ENCODE measurements at regions not wholly inside any gene's neighbourhood (a gene's known extent, or its start where the extent isn't known, plus 50 kb on each side); places are given as distances from the start of the nearest gene placed in this dataset.

DNA sequence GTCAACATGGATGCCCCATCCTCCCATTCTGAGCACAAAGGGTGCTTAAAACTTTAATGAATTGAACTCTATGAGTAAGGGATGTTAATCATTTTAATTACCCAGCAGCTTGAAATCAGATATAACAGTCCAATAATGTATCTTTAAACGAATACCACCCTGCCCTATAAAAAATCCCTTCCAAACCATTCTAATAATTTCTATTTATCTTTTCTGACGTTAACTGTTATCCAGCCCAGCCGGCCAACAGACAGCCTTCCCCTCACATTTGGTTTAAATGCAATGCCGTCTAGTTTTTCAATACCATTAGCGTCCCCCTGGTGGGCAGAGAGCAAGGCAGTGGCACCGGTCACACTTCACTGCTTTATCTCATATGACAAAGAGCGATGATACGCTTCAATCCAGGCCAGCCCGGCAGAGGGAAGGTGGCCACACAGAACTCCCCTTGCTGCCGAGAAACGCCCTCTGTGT, 402.2 kb upstream of the ZNF507 start:
- no peak overlapping the region for H3K27ac ChIP-seq (replicated peaks in 1 of 4)
- H3K36me3 ChIP-seq, result no peaks in the 10 kb centered on the region
- 64% methylated on average over 11 of the region's 11 CpGs for WGBS
- DNase-seq (ENCODE audit: extremely low spot score), result peak; percentile 81
- intact Hi-C loops (cut with DNase I), result no loop called here
- no peak overlapping the region for H3K4me3 ChIP-seq
- peaks cover 0 to 9% (median 0%) of the 10 kb centered on the region in 4 donors for H3K4me1 ChIP-seq
- no peaks in the 10 kb centered on the region for H3K9me3 ChIP-seq
- H3K27me3 ChIP-seq, result no peaks in the 10 kb centered on the region
- TF ChIP-seq EP300 (IDR thresholded peaks at IDR 0.05) (no peak), POLR2AphosphoS5 (IDR thresholded peaks at IDR 0.05) (no peak), CTCF (IDR thresholded peaks at IDR 0.05) (no peak), POLR2A (IDR thresholded peaks at IDR 0.05; ENCODE audit: low read depth) (no peak)

DNA sequence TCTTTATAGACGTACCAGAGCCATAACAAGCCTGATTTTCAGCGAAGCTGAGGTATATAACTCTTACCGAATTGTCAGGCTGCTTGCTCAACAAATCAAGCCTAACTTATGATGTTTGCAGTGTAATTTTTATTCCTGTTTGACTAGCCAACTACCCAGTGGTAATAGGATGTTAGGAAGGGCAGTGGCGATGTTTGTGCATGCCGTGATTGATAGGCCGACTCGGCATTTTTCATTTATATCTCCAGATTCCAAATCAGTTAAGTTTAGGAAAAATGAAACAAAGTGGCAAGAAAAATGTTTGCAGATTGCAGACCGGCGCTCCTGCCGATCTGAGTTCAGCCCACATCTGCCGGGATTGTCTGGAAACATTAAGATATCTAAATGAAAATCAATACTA, 401.6 kb upstream of the ZNF507 start:
- WGBS, result 83% methylated on average over 11 of the region's 11 CpGs
- intact Hi-C loops (cut with DNase I), result no loop called here
- no peak overlapping the region for H3K27ac ChIP-seq (replicated peaks in 1 of 4)
- peaks cover 0 to 9% (median 0%) of the 10 kb centered on the region in 4 donors for H3K4me1 ChIP-seq
- no peaks in the 10 kb centered on the region for H3K36me3 ChIP-seq
- H3K27me3 ChIP-seq, result no peaks in the 10 kb centered on the region
- H3K9me3 ChIP-seq, result no peaks in the 10 kb centered on the region
- H3K4me3 ChIP-seq, result no peak overlapping the region
- DNase-seq (ENCODE audit: extremely low spot score), result peak; percentile 72
- no peak for TF ChIP-seq POLR2AphosphoS5 (IDR thresholded peaks at IDR 0.05)
- TF ChIP-seq CTCF (IDR thresholded peaks at IDR 0.05), result no peak
- TF ChIP-seq EP300 (IDR thresholded peaks at IDR 0.05), result no peak
- TF ChIP-seq POLR2A (IDR thresholded peaks at IDR 0.05; ENCODE audit: low read depth), result no peak

- intact Hi-C loops (cut with DNase I), result no loop called here
- TF ChIP-seq POLR2A (IDR thresholded peaks at IDR 0.05; ENCODE audit: low read depth) (no peak), EP300 (IDR thresholded peaks at IDR 0.05) (no peak), CTCF (IDR thresholded peaks at IDR 0.05) (no peak), POLR2AphosphoS5 (IDR thresholded peaks at IDR 0.05) (no peak)
- Histone ChIP-seq H3K27me3 (no peaks in the 10 kb centered on the region), H3K27ac (replicated peaks in 1 of 4) (no peak overlapping the region), H3K4me1 (peaks cover 0 to 9% (median 0%) of the 10 kb centered on the region in 4 donors), H3K36me3 (no peaks in the 10 kb centered on the region), H3K4me3 (no peak overlapping the region), H3K9me3 (no peaks in the 10 kb centered on the region)
- 94% methylated on average over 3 of the region's 3 CpGs for WGBS
- peak; percentile 64 for DNase-seq (ENCODE audit: extremely low spot score)
Observed at GRCh38 chr19:31944326-31944725, 401.1 kb upstream of the ZNF507 start.

- DNase-seq (ENCODE audit: extremely low spot score), result no peak
- WGBS, result 0% methylated on average over 1 of the region's 4 CpGs
- H3K27ac ChIP-seq (replicated peaks in 1 of 4), result no peak overlapping the region
- no peaks in the 10 kb centered on the region for H3K9me3 ChIP-seq
- H3K36me3 ChIP-seq, result no peaks in the 10 kb centered on the region
- peaks cover 0 to 9% (median 0%) of the 10 kb centered on the region in 4 donors for H3K4me1 ChIP-seq
- TF ChIP-seq POLR2A (IDR thresholded peaks at IDR 0.05; ENCODE audit: low read depth), result no peak
- TF ChIP-seq EP300 (IDR thresholded peaks at IDR 0.05), result no peak
- TF ChIP-seq CTCF (IDR thresholded peaks at IDR 0.05), result no peak
- no peak for TF ChIP-seq POLR2AphosphoS5 (IDR thresholded peaks at IDR 0.05)
- no peak overlapping the region for H3K4me3 ChIP-seq
- no peaks in the 10 kb centered on the region for H3K27me3 ChIP-seq
- intact Hi-C loops (cut with DNase I), result no loop called here
Observed at GRCh38 chr19:31946491-31946890, 398.9 kb upstream of the ZNF507 start.

Measured in esophagus muscularis mucosa (tissue), 4 donors.